SK-N-SH (cell line): ENCODE measurements at regions not wholly inside any gene's neighbourhood (a gene's known extent, or its start where the extent isn't known, plus 50 kb on each side); places are given as distances from the start of the nearest gene placed in this dataset.

Experiments
- CTCF ChIP-seq: fragments of 200-600 bp; sonication (generic); IDR thresholded peaks from 2 replicates; pipeline ENCODE4 v1.6.1; 2017; ENCODE audit warnings: antibody characterized with exemption, mild to moderate bottlenecking, moderate library complexity
- FOXJ3 ChIP-seq: sonication (generic); formaldehyde crosslinking; IDR thresholded peaks from 2 replicates; pipeline ENCODE4 v1.5.1; 2020; ENCODE audit warnings: mild to moderate bottlenecking, missing genetic modification reagents
- RXRA ChIP-seq: IDR thresholded peaks from 2 replicates; pipeline ENCODE4 v1.4.0; 2012; ENCODE audit warnings: low read depth, mild to moderate bottlenecking, borderline replicate concordance

GRCh38 chr10:111556666-111557065 is 479.8 kb downstream of the ADRA2A start:
- TF ChIP-seq CTCF = no peak
- TF ChIP-seq FOXJ3 (CRISPR knock-in tag) = no peak
- no peak for TF ChIP-seq RXRA
